HG03064 (cell line): ENCODE measurements at regions not wholly inside any gene's neighbourhood (a gene's known extent, or its start where the extent isn't known, plus 50 kb on each side); places are given as distances from the start of the nearest gene placed in this dataset.
"Not testable (repeated sequence)": the region's sequence is repeated elsewhere in the genome, so short reads cannot be mapped to it uniquely, and the experiment has no call there.

Experiments
- ATAC-seq: cut with Tn5 transposase; IDR thresholded peaks from one replicate; pipeline ENCODE4 v1.9.1; 2021; ENCODE audit warnings: low read depth; ENCODE audit not compliant: unreplicated experiment

GRCh38 chr3:90054311-90054710 is 946.9 kb downstream of the EPHA3 start:
- ATAC-seq = no peak

- ATAC-seq = no peak
Observed at GRCh38 chr3:90055666-90056065, 948.2 kb downstream of the EPHA3 start.

GRCh38 chr3:90056281-90057032 is 949.0 kb downstream of the EPHA3 start:
- no peak for ATAC-seq

GRCh38 chr3:90062016-90062415 is 954.6 kb downstream of the EPHA3 start:
- no peak for ATAC-seq

- no peak for ATAC-seq
Observed at GRCh38 chr3:90062631-90063200, 955.3 kb downstream of the EPHA3 start.

GRCh38 chr3:90068783-90069182 is 961.4 kb downstream of the EPHA3 start:
- no peak for ATAC-seq

- ATAC-seq = no peak
Observed at GRCh38 chr3:90069748-90070147, 962.3 kb downstream of the EPHA3 start.

GRCh38 chr3:90076136-90076535 is 968.7 kb downstream of the EPHA3 start:
- no peak for ATAC-seq

GRCh38 chr3:90080988-90081387 is 973.6 kb downstream of the EPHA3 start:
- no peak for ATAC-seq

GRCh38 chr3:90086297-90086696 is 978.9 kb downstream of the EPHA3 start:
- not testable (repeated sequence) for ATAC-seq

GRCh38 chr3:90087703-90088102 is 980.3 kb downstream of the EPHA3 start:
- no peak for ATAC-seq

- no peak for ATAC-seq
Observed at GRCh38 chr3:90091549-90091948, 984.1 kb downstream of the EPHA3 start.

GRCh38 chr3:90092994-90093393 is 985.6 kb downstream of the EPHA3 start:
- no peak for ATAC-seq

GRCh38 chr3:90095811-90096210 is 988.4 kb downstream of the EPHA3 start:
- no peak for ATAC-seq

- no peak for ATAC-seq
Observed at GRCh38 chr3:90099493-90099892, 992.1 kb downstream of the EPHA3 start.

- ATAC-seq = no peak
Observed at GRCh38 chr3:90102146-90102545, 994.7 kb downstream of the EPHA3 start.

GRCh38 chr3:90121326-90121725 is 1013.9 kb downstream of the EPHA3 start:
- no peak for ATAC-seq

- ATAC-seq = no peak
Observed at GRCh38 chr3:90128391-90128790, 1021.0 kb downstream of the EPHA3 start.

- no peak for ATAC-seq
Observed at GRCh38 chr3:90129730-90130129, 1022.3 kb downstream of the EPHA3 start.

GRCh38 chr3:90132197-90132596 is 1024.8 kb downstream of the EPHA3 start:
- ATAC-seq = no peak

GRCh38 chr3:90134090-90134489 is 1026.7 kb downstream of the EPHA3 start:
- no peak for ATAC-seq

GRCh38 chr3:90136456-90137191 is 1029.2 kb downstream of the EPHA3 start:
- ATAC-seq = no peak
